ENCODE measurements at regions not wholly inside any gene's neighbourhood (a gene's known extent, or its start where the extent isn't known, plus 50 kb on each side); places are given as distances from the start of the nearest gene placed in this dataset.

DNA sequence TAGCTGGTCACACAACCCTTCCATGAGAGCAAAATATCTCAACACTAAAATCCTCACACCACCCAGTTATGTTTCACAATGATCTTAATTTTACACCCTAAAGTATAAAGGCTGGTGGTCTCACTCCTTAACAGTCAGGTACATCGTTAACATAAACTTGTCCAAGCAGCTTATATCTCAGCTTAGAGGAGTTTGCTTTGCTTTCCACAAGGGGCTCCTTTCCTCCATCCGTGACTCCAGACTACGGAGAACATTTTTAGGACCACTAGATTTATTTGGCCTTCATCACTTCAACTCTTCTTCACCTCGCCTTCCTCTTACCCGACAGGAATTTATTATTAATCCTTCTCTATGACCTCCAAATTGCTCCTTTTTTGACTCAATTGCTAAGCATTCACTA lies 1014.1 kb upstream of the NUDT12 start:
- no peaks in the 10 kb centered on the region for H3K79me2 ChIP-seq
- H2AFZ ChIP-seq = no peak overlapping the region
- H3K9me3 ChIP-seq (ENCODE audit: low read depth) = no peaks in the 10 kb centered on the region
- WGBS (ENCODE audit: low lambda C conversion rate, missing lambda C conversion rate) = 65% methylated on average over 5 of the region's 5 CpGs
- H3K4me3 ChIP-seq = no peak overlapping the region
- no peak for DNase-seq (ENCODE audit: low spot score)
- no peaks in the 10 kb centered on the region for H3K4me1 ChIP-seq (ENCODE audit: insufficient read depth)
- no peak overlapping the region for H3K27ac ChIP-seq
- H3K36me3 ChIP-seq (replicated peaks; ENCODE audit: insufficient read depth, low read depth) = no peaks in the 10 kb centered on the region
- no peaks in the 10 kb centered on the region for H3K27me3 ChIP-seq
- TF ChIP-seq EZH2 (IDR thresholded peaks at IDR 0.05; ENCODE audit: borderline replicate concordance) = no peak
- no peak for TF ChIP-seq CTCF (IDR thresholded peaks at IDR 0.05; ENCODE audit: poor library complexity)
- no peak for TF ChIP-seq EZH2phosphoT487 (IDR thresholded peaks at IDR 0.05; ENCODE audit: low read depth, severe bottlenecking, unreplicated experiment)
- no peak overlapping the region for H3K4me2 ChIP-seq
- no peaks in the 10 kb centered on the region for H4K20me1 ChIP-seq (ENCODE audit: insufficient read depth, poor library complexity, severe bottlenecking)
- H3K9me2 ChIP-seq (replicated peaks; ENCODE audit: insufficient read depth) = no peaks in the 10 kb centered on the region

DNA sequence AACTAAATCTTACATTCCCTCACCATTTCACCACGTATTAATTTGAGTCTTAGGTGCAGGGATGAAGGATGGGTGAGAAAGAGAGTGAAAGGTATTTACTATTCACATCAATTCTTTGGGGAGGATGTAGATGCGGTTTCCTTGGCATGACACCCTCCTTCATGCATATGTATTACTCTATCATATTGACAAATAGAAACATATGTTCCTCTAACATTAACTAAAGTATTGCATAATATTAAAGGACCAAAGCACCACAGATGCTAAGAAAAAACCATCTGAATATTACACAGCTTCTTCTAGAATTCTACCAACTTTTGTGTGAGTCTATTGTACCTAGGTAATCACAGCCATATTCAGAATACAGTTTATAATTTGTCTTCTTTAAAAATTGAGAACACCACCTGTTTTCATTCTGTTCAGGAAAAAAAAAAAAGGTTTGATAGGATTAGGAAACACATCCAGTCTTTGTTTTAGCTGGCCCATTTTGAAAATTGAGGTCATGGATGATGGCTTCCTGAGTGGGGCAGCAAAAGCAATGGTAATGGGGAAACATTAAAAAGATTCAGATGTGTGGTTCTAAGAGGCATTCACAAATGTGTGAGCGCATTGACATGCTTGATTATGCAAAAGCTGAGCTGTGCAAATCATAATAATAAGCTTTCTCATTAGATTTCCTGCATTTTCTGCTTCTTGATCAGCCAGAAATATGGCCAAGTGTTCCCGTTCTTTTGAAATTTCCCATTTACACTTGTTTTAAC lies 1011.5 kb upstream of the NUDT12 start:
- TF ChIP-seq EZH2 (IDR thresholded peaks at IDR 0.05; ENCODE audit: borderline replicate concordance) (no peak), CTCF (IDR thresholded peaks at IDR 0.05; ENCODE audit: poor library complexity) (no peak), EZH2phosphoT487 (IDR thresholded peaks at IDR 0.05; ENCODE audit: low read depth, severe bottlenecking, unreplicated experiment) (no peak)
- no peaks in the 10 kb centered on the region for H3K9me2 ChIP-seq (replicated peaks; ENCODE audit: insufficient read depth)
- no peak overlapping the region for H2AFZ ChIP-seq
- no peaks in the 10 kb centered on the region for H3K27me3 ChIP-seq
- no peaks in the 10 kb centered on the region for H3K79me2 ChIP-seq
- no peak overlapping the region for H3K4me2 ChIP-seq
- no peaks in the 10 kb centered on the region for H4K20me1 ChIP-seq (ENCODE audit: insufficient read depth, poor library complexity, severe bottlenecking)
- no peak for DNase-seq (ENCODE audit: low spot score)
- 93% methylated on average over 4 of the region's 4 CpGs for WGBS (ENCODE audit: low lambda C conversion rate, missing lambda C conversion rate)
- H3K27ac ChIP-seq = no peak overlapping the region
- no peaks in the 10 kb centered on the region for H3K4me1 ChIP-seq (ENCODE audit: insufficient read depth)
- no peak overlapping the region for H3K4me3 ChIP-seq
- H3K36me3 ChIP-seq (replicated peaks; ENCODE audit: insufficient read depth, low read depth) = no peaks in the 10 kb centered on the region
- no peaks in the 10 kb centered on the region for H3K9me3 ChIP-seq (ENCODE audit: low read depth)

- Histone ChIP-seq H2AFZ (no peak overlapping the region), H4K20me1 (ENCODE audit: insufficient read depth, poor library complexity, severe bottlenecking) (no peaks in the 10 kb centered on the region), H3K4me2 (no peak overlapping the region), H3K4me1 (ENCODE audit: insufficient read depth) (no peaks in the 10 kb centered on the region), H3K27me3 (no peaks in the 10 kb centered on the region), H3K9me3 (ENCODE audit: low read depth) (no peaks in the 10 kb centered on the region), H3K79me2 (no peaks in the 10 kb centered on the region), H3K27ac (no peak overlapping the region), H3K36me3 (replicated peaks; ENCODE audit: insufficient read depth, low read depth) (no peaks in the 10 kb centered on the region), H3K4me3 (no peak overlapping the region), H3K9me2 (replicated peaks; ENCODE audit: insufficient read depth) (no peaks in the 10 kb centered on the region)
- no peak for TF ChIP-seq EZH2phosphoT487 (IDR thresholded peaks at IDR 0.05; ENCODE audit: low read depth, severe bottlenecking, unreplicated experiment)
- TF ChIP-seq CTCF (IDR thresholded peaks at IDR 0.05; ENCODE audit: poor library complexity) = no peak
- TF ChIP-seq EZH2 (IDR thresholded peaks at IDR 0.05; ENCODE audit: borderline replicate concordance) = no peak
- no peak for DNase-seq (ENCODE audit: low spot score)
- WGBS (ENCODE audit: low lambda C conversion rate, missing lambda C conversion rate) = 85% methylated on average over 1 of the region's 1 CpG
Measured at GRCh38 chr5:104569621-104570020, 1007.0 kb upstream of the NUDT12 start.
